H1 (cell line): ENCODE measurements at regions not wholly inside any gene's neighbourhood (a gene's known extent, or its start where the extent isn't known, plus 50 kb on each side); places are given as distances from the start of the nearest gene placed in this dataset.

Source experiments
- CTCF ChIA-PET: fragments of 300-600 bp; sonication (Branson Sonifier 250); formaldehyde crosslinking; loops from one replicate; lab custom pipeline; 2021; ENCODE audit not compliant: partially characterized antibody; lab: Charles Lee
- POLR2A ChIA-PET: fragments of 300-600 bp; sonication (Branson Sonifier 250); formaldehyde crosslinking; loops from one replicate; lab custom pipeline; 2021; ENCODE audit warnings: inconsistent platforms; ENCODE audit not compliant: partially characterized antibody; lab: Charles Lee
- DNase-seq, 2 experiments: peaks; one replicate each; pipeline versions ENCODE4 v3.0.0 to v3.0.0-alpha.2; 2010 to 2022; ENCODE audit warnings: low spot score in 2 of 2, low read depth in 1 of 2, mixed read lengths in 1 of 2
- FAIRE-seq: peaks from 2 replicates; lab custom pipeline; 2011; peaks lifted over from hg19 to GRCh38; lab: Jason Lieb, UNC
- H2AFZ ChIP-seq: 2 replicates; pipeline ENCODE4 v1.8.1; 2012; ENCODE audit warnings: low read length, inconsistent platforms
- H2AK5ac ChIP-seq: 2 replicates; pipeline ENCODE4 v1.6.1; 2013; ENCODE audit warnings: low read depth, low read length
- H2BK120ac ChIP-seq: replicated peaks from 2 replicates; pipeline ENCODE3; 2013; ENCODE audit warnings: low read depth, low read length, inconsistent platforms
- H2BK12ac ChIP-seq: 2 replicates; pipeline ENCODE4 v1.6.1; 2013; ENCODE audit warnings: low read depth, low read length
- H2BK15ac ChIP-seq: 2 replicates; pipeline ENCODE4 v1.6.1; 2013; ENCODE audit warnings: low read length
- H2BK20ac ChIP-seq: 2 replicates; pipeline ENCODE4 v1.6.1; 2013; ENCODE audit warnings: low read length
- H2BK5ac ChIP-seq: 2 replicates; pipeline ENCODE4 v1.6.1; 2013; ENCODE audit warnings: low read depth, low read length
- H3K14ac ChIP-seq: 2 replicates; pipeline ENCODE4 v1.6.1; 2013; ENCODE audit warnings: inconsistent platforms; ENCODE audit not compliant: insufficient read length
- H3K18ac ChIP-seq: 2 replicates; pipeline ENCODE4 v1.6.1; 2013; ENCODE audit warnings: low read length; ENCODE audit errors: extremely low read depth
- H3K23ac ChIP-seq: 2 replicates; pipeline ENCODE4 v1.6.1; 2013; ENCODE audit warnings: inconsistent platforms; ENCODE audit not compliant: insufficient read length
- H3K23me2 ChIP-seq: 2 replicates; pipeline ENCODE4 v1.6.1; 2013; ENCODE audit warnings: low read depth, low read length
- H3K27ac ChIP-seq: 2 replicates; pipeline ENCODE4 v1.6.1; 2011; ENCODE audit warnings: low read depth, low read length, inconsistent platforms
- H3K27me3 ChIP-seq, 4 experiments: replicated peaks in 1 of 4; 1 replicate in 1 of 4; 2 replicates in 3 of 4; pipeline versions ENCODE4 v1.6.1 to v1.8.1; 2011 to 2013; ENCODE audit warnings: low read length in 3 of 4, mild to moderate bottlenecking in 3 of 4, inconsistent platforms in 2 of 4, mixed read lengths in 2 of 4, moderate library complexity in 1 of 4; ENCODE audit not compliant: control insufficient read depth in 3 of 4, insufficient read depth in 3 of 4; ENCODE audit errors: extremely low read depth in 1 of 4
- H3K36me3 ChIP-seq, 4 experiments: 2 replicates each; pipeline versions ENCODE4 v1.6.1 to v1.8.1; 2011 to 2013; ENCODE audit warnings: mild to moderate bottlenecking in 4 of 4, low read length in 3 of 4, moderate library complexity in 2 of 4, control low read depth in 1 of 4, inconsistent platforms in 1 of 4; ENCODE audit not compliant: insufficient read depth in 4 of 4, control insufficient read depth in 2 of 4
- H3K4ac ChIP-seq: replicated peaks from 2 replicates; pipeline ENCODE3; 2013; ENCODE audit warnings: low read length, low read depth, mixed read lengths, inconsistent platforms; ENCODE audit not compliant: insufficient read length
- H3K4me1 ChIP-seq, 4 experiments: replicated peaks in 1 of 4; 1 replicate in 1 of 4; 2 replicates in 3 of 4; pipeline versions ENCODE4 v1.6.1 to v1.8.1; 2011 to 2013; ENCODE audit warnings: low read length in 3 of 4, inconsistent platforms in 2 of 4, mixed read lengths in 1 of 4; ENCODE audit not compliant: insufficient read depth in 4 of 4, control insufficient read depth in 3 of 4
- H3K4me2 ChIP-seq, 2 experiments: 2 replicates each; pipeline versions ENCODE4 v1.6.1 to v1.8.1; 2011 to 2013; ENCODE audit warnings: low read depth in 2 of 2, low read length in 2 of 2, control low read depth in 1 of 2, inconsistent platforms in 1 of 2, mild to moderate bottlenecking in 1 of 2; ENCODE audit not compliant: insufficient read depth in 1 of 2
- H3K4me3 ChIP-seq, 4 experiments: fragments of 200-600, 300-600 bp in 1 of 4; sonication (generic), shearing (Covaris generic), sonication (Bioruptor Twin) in 1 of 4; 2 replicates each; pipeline versions ENCODE4 v1.5.1 to v1.8.1; 2011 to 2016; ENCODE audit warnings: low read length in 4 of 4, low read depth in 3 of 4, control low read depth in 2 of 4, inconsistent platforms in 2 of 4, mild to moderate bottlenecking in 2 of 4, mixed read lengths in 1 of 4, moderate library complexity in 1 of 4; ENCODE audit not compliant: insufficient read depth in 2 of 4; ENCODE audit errors: extremely low read depth in 1 of 4
- H3K56ac ChIP-seq: replicated peaks from 2 replicates; pipeline ENCODE3; 2013; ENCODE audit warnings: low read depth, mild to moderate bottlenecking, mixed read lengths, low read length, inconsistent platforms; ENCODE audit not compliant: insufficient read length
- H3K79me1 ChIP-seq: 2 replicates; pipeline ENCODE4 v1.6.1; 2013; ENCODE audit warnings: low read depth, low read length, control low read depth
- H3K79me2 ChIP-seq, 2 experiments: 2 replicates each; pipeline versions ENCODE4 v1.6.1 to v1.8.1; 2012 to 2013; ENCODE audit warnings: low read length in 2 of 2, mild to moderate bottlenecking in 2 of 2, inconsistent platforms in 1 of 2; ENCODE audit not compliant: insufficient read depth in 2 of 2, control insufficient read depth in 1 of 2
- H3K9ac ChIP-seq, 4 experiments: replicated peaks in 1 of 4; 1 replicate in 1 of 4; 2 replicates in 3 of 4; pipeline versions ENCODE4 v1.6.1 to v1.8.1; 2011 to 2013; ENCODE audit warnings: low read depth in 3 of 4, low read length in 3 of 4, control low read depth in 2 of 4, mild to moderate bottlenecking in 2 of 4, moderate library complexity in 2 of 4, inconsistent platforms in 1 of 4; ENCODE audit errors: extremely low read depth in 1 of 4
- H3K9me3 ChIP-seq, 2 experiments: 2 replicates each; pipeline versions ENCODE4 v1.6.1 to v1.8.1; 2012 to 2013; ENCODE audit warnings: mild to moderate bottlenecking in 2 of 2, moderate library complexity in 2 of 2, control low read depth in 1 of 2, inconsistent platforms in 1 of 2, low read depth in 1 of 2, low read length in 1 of 2, mixed read lengths in 1 of 2; ENCODE audit not compliant: insufficient read depth in 2 of 2
- H4K20me1 ChIP-seq, 2 experiments: replicated peaks in 1 of 2; 2 replicates each; pipeline versions ENCODE3 to v1.8.1; 2011 to 2013; ENCODE audit warnings: inconsistent platforms in 2 of 2, low read length in 2 of 2, mild to moderate bottlenecking in 1 of 2; ENCODE audit not compliant: insufficient read depth in 2 of 2, control insufficient read depth in 1 of 2
- H4K5ac ChIP-seq: 2 replicates; pipeline ENCODE4 v1.6.1; 2013; ENCODE audit warnings: low read length, low read depth, mixed read lengths, inconsistent platforms; ENCODE audit not compliant: insufficient read length
- H4K8ac ChIP-seq: 2 replicates; pipeline ENCODE4 v1.8.0; 2013; ENCODE audit warnings: mild to moderate bottlenecking, moderate library complexity, low read length, inconsistent platforms; ENCODE audit not compliant: insufficient read depth; ENCODE audit errors: extremely low read depth
- H4K91ac ChIP-seq: replicated peaks from 2 replicates; pipeline ENCODE3; 2013; ENCODE audit warnings: low read length, mixed read lengths, inconsistent platforms; ENCODE audit not compliant: insufficient read length
- RNF2 ChIP-seq: fragments of 200-900, 300-1000 bp; sonication (generic); IDR thresholded peaks from 2 replicates; pipeline ENCODE4 v1.7.1; 2016; ENCODE audit warnings: borderline replicate concordance, low read depth, mild to moderate bottlenecking, antibody characterized with exemption, low read length; ENCODE audit not compliant: poor library complexity, severe bottlenecking; ENCODE audit errors: missing control alignments
- WGBS, 2 experiments: shearing (Covaris generic) in 1 of 2; methylation state at CpG; one replicate each; pipeline versions ENCODE4 v1.1.6 to v1.1.7; 2013 to 2015; ENCODE audit warnings: low lambda C conversion rate in 2 of 2, mixed read lengths in 2 of 2, inconsistent platforms in 1 of 2, low coverage in 1 of 2, missing lambda C conversion rate in 1 of 2; ENCODE audit not compliant: insufficient replicate concordance in 2 of 2, insufficient coverage in 1 of 2, insufficient read length in 1 of 2; ENCODE audit errors: extremely low coverage in 1 of 2, missing lambda C conversion rate in 1 of 2; 5-methylcytosine and 5-hydroxymethylcytosine counted together
- TF ChIP-seq, protein P1 (sequence below): IDR thresholded peaks from 2 replicates; pipeline ENCODE4 v1.6.1; 2011; ENCODE audit warnings: low read length, improper control_type of control experiment

DNA sequence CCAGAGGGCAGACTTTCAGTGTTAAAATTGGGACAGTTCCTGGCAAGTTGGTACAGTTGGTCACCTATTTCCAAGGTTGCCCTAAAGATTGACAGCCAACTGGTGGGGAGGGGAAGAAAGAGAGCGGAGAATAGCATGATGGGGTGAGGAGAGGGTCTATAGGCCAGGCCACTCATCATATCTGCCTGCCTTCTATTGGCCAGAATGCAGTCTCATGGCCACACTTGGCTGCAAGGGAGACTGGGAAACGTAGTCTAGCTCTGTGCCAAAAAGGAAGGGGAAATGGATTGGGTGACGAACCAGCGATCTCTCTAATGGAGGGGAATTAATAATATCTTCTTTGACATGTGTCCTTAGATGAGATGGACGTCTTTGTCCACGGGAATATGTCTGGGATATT, 197.4 kb upstream of the ATP6AP2 start:
- ChIA-PET CTCF (interaction anchor here (0.7 kb wide), 1 partner anchor 28 kb away, joined by 3 read pairs; no protein-coding TSS in a partner anchor), POLR2A (no interaction called here)
- no peak overlapping the region for H4K5ac ChIP-seq
- H3K9me3 ChIP-seq, result no peaks in the 10 kb centered on the region
- no peak overlapping the region for H3K4me2 ChIP-seq
- no peaks in the 10 kb centered on the region for H3K23me2 ChIP-seq
- H2BK120ac ChIP-seq, result no peak overlapping the region
- no peak overlapping the region for H2AK5ac ChIP-seq
- H3K18ac ChIP-seq, result no peak overlapping the region
- WGBS, 2 experiments, result 73% methylated on average over 6 of the region's 6 CpGs; no CpG with 5 or more reads in 1 of the 2 experiments
- H3K4me1 ChIP-seq, result peaks cover 0 to 9% (median 1%) of the 10 kb centered on the region in 4 experiments; a peak in 3 of 7 replicates
- no peak overlapping the region for H2BK12ac ChIP-seq
- no peak overlapping the region for H2BK5ac ChIP-seq
- no peaks in the 10 kb centered on the region for H3K27me3 ChIP-seq
- no peaks in the 10 kb centered on the region for H4K20me1 ChIP-seq
- H3K14ac ChIP-seq, result no peak overlapping the region
- no peak for DNase-seq
- no peaks in the 10 kb centered on the region for H3K79me2 ChIP-seq
- H3K79me1 ChIP-seq, result no peaks in the 10 kb centered on the region
- FAIRE-seq, result peak; percentile 52
- no peak overlapping the region for H4K91ac ChIP-seq
- no peaks in the 10 kb centered on the region for H3K36me3 ChIP-seq
- no peak overlapping the region for H2BK20ac ChIP-seq
- no peak overlapping the region for H3K56ac ChIP-seq
- H3K9ac ChIP-seq, result no peak overlapping the region
- H2BK15ac ChIP-seq, result no peak overlapping the region
- H4K8ac ChIP-seq, result no peak overlapping the region
- H2AFZ ChIP-seq, result no peak overlapping the region
- no peak overlapping the region for H3K4ac ChIP-seq
- H3K23ac ChIP-seq, result no peak overlapping the region
- H3K27ac ChIP-seq, result no peak overlapping the region
- H3K4me3 ChIP-seq, result no peak overlapping the region
- TF ChIP-seq, protein P1, sequence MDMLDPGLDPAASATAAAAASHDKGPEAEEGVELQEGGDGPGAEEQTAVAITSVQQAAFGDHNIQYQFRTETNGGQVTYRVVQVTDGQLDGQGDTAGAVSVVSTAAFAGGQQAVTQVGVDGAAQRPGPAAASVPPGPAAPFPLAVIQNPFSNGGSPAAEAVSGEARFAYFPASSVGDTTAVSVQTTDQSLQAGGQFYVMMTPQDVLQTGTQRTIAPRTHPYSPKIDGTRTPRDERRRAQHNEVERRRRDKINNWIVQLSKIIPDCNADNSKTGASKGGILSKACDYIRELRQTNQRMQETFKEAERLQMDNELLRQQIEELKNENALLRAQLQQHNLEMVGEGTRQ, result peak; percentile 41; the same call in 1 of the 2 replicates
- no peak for TF ChIP-seq RNF2
